K562 (cell line): ENCODE measurements at regions not wholly inside any gene's neighbourhood (a gene's known extent, or its start where the extent isn't known, plus 50 kb on each side); places are given as distances from the start of the nearest gene placed in this dataset.

Source experiments
- DPF2 ChIP-seq: fragments of 450-650 bp; IDR thresholded peaks from 2 replicates; pipeline ENCODE4 v1.6.1; 2016
- MGA ChIP-seq: fragments of 450-650 bp; IDR thresholded peaks from 2 replicates; pipeline ENCODE4 v1.6.1; 2016; ENCODE audit warnings: mild to moderate bottlenecking, moderate library complexity
- PTBP1 ChIP-seq: fragments of 200-400 bp; formaldehyde crosslinking; IDR thresholded peaks from 2 replicates; pipeline ENCODE4 v1.6.1; 2017; ENCODE audit warnings: low read depth, low read length
- XRCC4 ChIP-seq: IDR thresholded peaks from one replicate; pipeline ENCODE4 v1.6.1; 2011; ENCODE audit not compliant: insufficient read depth, insufficient read length; ENCODE audit errors: extremely low read depth
- ZBTB26 ChIP-seq: fragments of 450-650 bp; formaldehyde crosslinking; IDR thresholded peaks from 2 replicates; pipeline ENCODE4 v1.4.0; 2022; ENCODE audit warnings: missing genetic modification characterization
- ZNF431 ChIP-seq: sonication (generic); formaldehyde crosslinking; IDR thresholded peaks from 2 replicates; pipeline ENCODE4 v1.8.0; 2022; ENCODE audit warnings: mild to moderate bottlenecking, missing genetic modification reagents
- TF ChIP-seq, protein P1 (sequence below), 2 experiments: IDR thresholded peaks; 2 replicates each; pipeline ENCODE4 v1.6.1; 2011; ENCODE audit warnings: borderline replicate concordance in 1 of 2, control low read depth in 1 of 2, low read depth in 1 of 2, low read length in 1 of 2, mild to moderate bottlenecking in 1 of 2, mixed read lengths in 1 of 2, moderate library complexity in 1 of 2; ENCODE audit not compliant: insufficient read depth in 1 of 2, insufficient read length in 1 of 2, poor library complexity in 1 of 2, severe bottlenecking in 1 of 2; ENCODE audit errors: extremely low read depth in 1 of 2

GRCh38 chr5:174202996-174203395, 157.5 kb downstream of the NSG2 start (continued):
- TF ChIP-seq MGA (no peak), ZNF431 (no peak), XRCC4 (no peak), DPF2 (no peak), PTBP1 (no peak), ZBTB26 (CRISPR knock-in tag) (no peak)
- TF ChIP-seq, protein P1, sequence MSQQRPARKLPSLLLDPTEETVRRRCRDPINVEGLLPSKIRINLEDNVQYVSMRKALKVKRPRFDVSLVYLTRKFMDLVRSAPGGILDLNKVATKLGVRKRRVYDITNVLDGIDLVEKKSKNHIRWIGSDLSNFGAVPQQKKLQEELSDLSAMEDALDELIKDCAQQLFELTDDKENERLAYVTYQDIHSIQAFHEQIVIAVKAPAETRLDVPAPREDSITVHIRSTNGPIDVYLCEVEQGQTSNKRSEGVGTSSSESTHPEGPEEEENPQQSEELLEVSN (IDR thresholded peaks at IDR 0.05; ENCODE audit: borderline replicate concordance in 1 of 2, extremely low read depth in 1 of 2, insufficient read depth in 1 of 2, insufficient read length in 1 of 2, low read depth in 1 of 2, low read length in 1 of 2, poor library complexity in 1 of 2, severe bottlenecking in 1 of 2) = no peak
